ENCODE measurements at regions not wholly inside any gene's neighbourhood (a gene's known extent, or its start where the extent isn't known, plus 50 kb on each side); places are given as distances from the start of the nearest gene placed in this dataset.

GRCh38 chr2:200226451-200227426, 79.8 kb upstream of the SPATS2L start:
- H3K4me3 ChIP-seq = no peak overlapping the region
- H3K4me1 ChIP-seq (ENCODE audit: low read depth) = peaks cover 6% of the 10 kb centered on the region
- DNase-seq (ENCODE audit: low read depth in 1 of 2, low spot score in 1 of 2) = peak; percentile 15 to 38
- H3K27me3 ChIP-seq = no peaks in the 10 kb centered on the region
- H3K36me3 ChIP-seq = no peaks in the 10 kb centered on the region
- TF ChIP-seq CTCF (IDR thresholded peaks at IDR 0.05; ENCODE audit: low read depth, low read length) = no peak
- no peak overlapping the region for H3K27ac ChIP-seq
- H3K9me3 ChIP-seq (ENCODE audit: low read depth) = no peaks in the 10 kb centered on the region

GRCh38 chr2:200230716-200231115, 75.8 kb upstream of the SPATS2L start:
- no peak for DNase-seq (ENCODE audit: low read depth in 1 of 2, low spot score in 1 of 2)
- H3K36me3 ChIP-seq = no peaks in the 10 kb centered on the region
- H3K4me1 ChIP-seq (ENCODE audit: low read depth) = peaks cover 6% of the 10 kb centered on the region
- no peak overlapping the region for H3K4me3 ChIP-seq
- no peak for TF ChIP-seq CTCF (IDR thresholded peaks at IDR 0.05; ENCODE audit: low read depth, low read length)
- no peaks in the 10 kb centered on the region for H3K27me3 ChIP-seq
- no peak overlapping the region for H3K27ac ChIP-seq
- H3K9me3 ChIP-seq (ENCODE audit: low read depth) = no peaks in the 10 kb centered on the region

GRCh38 chr2:200235533-200235932, 71.0 kb upstream of the SPATS2L start:
- TF ChIP-seq CTCF (IDR thresholded peaks at IDR 0.05; ENCODE audit: low read depth, low read length) = no peak
- no peaks in the 10 kb centered on the region for H3K9me3 ChIP-seq (ENCODE audit: low read depth)
- no peak for DNase-seq (ENCODE audit: low read depth in 1 of 2, low spot score in 1 of 2)
- no peaks in the 10 kb centered on the region for H3K36me3 ChIP-seq
- H3K27ac ChIP-seq = no peak overlapping the region
- no peak overlapping the region for H3K4me3 ChIP-seq
- H3K4me1 ChIP-seq (ENCODE audit: low read depth) = no peaks in the 10 kb centered on the region
- H3K27me3 ChIP-seq = no peaks in the 10 kb centered on the region

GRCh38 chr2:200239216-200239615, 67.3 kb upstream of the SPATS2L start:
- no peak for TF ChIP-seq CTCF (IDR thresholded peaks at IDR 0.05; ENCODE audit: low read depth, low read length)
- no peak for DNase-seq (ENCODE audit: low read depth in 1 of 2, low spot score in 1 of 2)
- no peaks in the 10 kb centered on the region for H3K9me3 ChIP-seq (ENCODE audit: low read depth)
- H3K27me3 ChIP-seq = no peaks in the 10 kb centered on the region
- no peak overlapping the region for H3K4me3 ChIP-seq
- no peak overlapping the region for H3K27ac ChIP-seq
- H3K4me1 ChIP-seq (ENCODE audit: low read depth) = no peaks in the 10 kb centered on the region
- no peaks in the 10 kb centered on the region for H3K36me3 ChIP-seq

GRCh38 chr2:200242570-200242969, 63.9 kb upstream of the SPATS2L start:
- no peaks in the 10 kb centered on the region for H3K27me3 ChIP-seq
- no peaks in the 10 kb centered on the region for H3K9me3 ChIP-seq (ENCODE audit: low read depth)
- H3K4me3 ChIP-seq = no peak overlapping the region
- no peaks in the 10 kb centered on the region for H3K36me3 ChIP-seq
- H3K4me1 ChIP-seq (ENCODE audit: low read depth) = no peaks in the 10 kb centered on the region
- DNase-seq (ENCODE audit: low read depth in 1 of 2, low spot score in 1 of 2) = no peak
- H3K27ac ChIP-seq = no peak overlapping the region
- no peak for TF ChIP-seq CTCF (IDR thresholded peaks at IDR 0.05; ENCODE audit: low read depth, low read length)
